ENCODE measurements at regions not wholly inside any gene's neighbourhood (a gene's known extent, or its start where the extent isn't known, plus 50 kb on each side); places are given as distances from the start of the nearest gene placed in this dataset.

DNA sequence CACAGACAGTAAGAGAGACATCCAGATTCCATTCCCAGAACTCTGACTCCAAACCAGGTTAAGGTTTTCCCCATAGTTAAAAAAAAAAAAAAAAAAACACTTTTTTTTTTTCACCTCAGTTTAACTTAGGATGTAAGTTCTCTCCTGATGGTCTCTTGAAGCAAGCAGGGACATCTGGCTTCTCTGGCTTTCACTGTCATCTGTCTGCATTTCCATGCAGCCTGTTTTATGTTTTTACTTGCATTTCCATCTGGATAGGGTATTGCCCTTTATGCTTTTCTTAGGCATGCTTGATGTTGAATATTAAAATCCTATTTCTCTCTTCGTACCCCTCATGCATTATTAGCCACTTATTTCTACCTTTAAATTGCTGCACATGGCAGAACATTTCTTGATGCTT is 135.3 kb upstream of the WWC1 start:
- H3K4me3 ChIP-seq (ENCODE audit: low read length) = no peak overlapping the region
- no peaks in the 10 kb centered on the region for H3K27me3 ChIP-seq (ENCODE audit: control insufficient read depth, insufficient read depth, low read length)
- H3K9me3 ChIP-seq (ENCODE audit: control insufficient read depth, insufficient read depth, low read length) = no peaks in the 10 kb centered on the region
- no peak overlapping the region for H3K27ac ChIP-seq (ENCODE audit: low read length)
- no CpG with 5 or more reads among the region's 1 CpG for WGBS (ENCODE audit: insufficient coverage, insufficient read length)
- no peaks in the 10 kb centered on the region for H3K36me3 ChIP-seq (ENCODE audit: control insufficient read depth, insufficient read depth, low read length)
- H3K4me1 ChIP-seq (ENCODE audit: control insufficient read depth, insufficient read depth, low read length) = peaks cover 2% of the 10 kb centered on the region; the same call in 1 of the 2 replicates
- no peak for DNase-seq (ENCODE audit: low read depth, low spot score)

DNA sequence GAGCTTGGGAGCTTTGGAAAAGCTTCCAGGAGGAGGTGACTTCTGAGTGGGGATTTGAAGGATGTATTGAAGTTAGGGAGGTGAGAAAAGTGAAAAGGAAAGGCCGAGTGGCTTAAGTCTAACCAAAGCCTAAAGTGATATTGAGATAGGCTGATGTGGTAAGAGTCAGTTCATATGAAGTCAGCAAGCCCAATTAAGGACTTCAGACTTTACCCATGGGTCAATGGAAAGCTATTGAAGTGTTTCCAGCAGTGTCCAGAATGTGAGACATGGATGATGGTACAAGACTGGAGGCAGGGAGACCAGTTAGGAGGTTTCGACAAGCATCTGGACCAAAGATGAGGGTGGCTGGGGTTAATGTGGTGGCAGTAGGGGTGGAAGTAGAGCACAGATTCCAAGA is 134.3 kb upstream of the WWC1 start:
- no peaks in the 10 kb centered on the region for H3K27me3 ChIP-seq (ENCODE audit: control insufficient read depth, insufficient read depth, low read length)
- peaks cover 2% of the 10 kb centered on the region; the same call in 1 of the 2 replicates for H3K4me1 ChIP-seq (ENCODE audit: control insufficient read depth, insufficient read depth, low read length)
- DNase-seq (ENCODE audit: low read depth, low spot score) = no peak
- no peak overlapping the region for H3K4me3 ChIP-seq (ENCODE audit: low read length)
- 100% methylated on average over 1 of the region's 2 CpGs for WGBS (ENCODE audit: insufficient coverage, insufficient read length)
- no peaks in the 10 kb centered on the region for H3K36me3 ChIP-seq (ENCODE audit: control insufficient read depth, insufficient read depth, low read length)
- no peaks in the 10 kb centered on the region for H3K9me3 ChIP-seq (ENCODE audit: control insufficient read depth, insufficient read depth, low read length)
- H3K27ac ChIP-seq (ENCODE audit: low read length) = no peak overlapping the region

DNA sequence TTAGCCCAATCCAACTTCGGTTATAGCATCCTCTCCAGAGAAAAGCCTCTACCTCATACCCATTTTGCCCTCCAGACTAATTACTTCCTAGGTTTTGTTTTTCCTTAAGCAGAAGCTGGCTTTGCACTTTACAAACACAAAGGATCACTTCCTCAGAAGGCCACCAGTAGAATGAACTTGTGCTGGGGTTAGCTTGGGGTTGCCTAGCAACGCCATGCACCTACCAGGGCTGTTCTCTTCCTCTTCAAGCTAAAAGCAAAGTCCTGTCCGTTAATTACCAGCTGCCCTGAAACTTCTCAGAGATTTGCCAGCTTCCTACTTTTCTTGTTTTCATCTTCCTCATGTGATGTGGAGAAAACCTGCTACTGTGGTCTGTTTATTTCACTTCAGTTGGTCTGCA is 132.0 kb upstream of the WWC1 start:
- DNase-seq (ENCODE audit: low read depth, low spot score) = peak; percentile 47
- no CpG with 5 or more reads among the region's 3 CpGs for WGBS (ENCODE audit: insufficient coverage, insufficient read length)
- H3K36me3 ChIP-seq (ENCODE audit: control insufficient read depth, insufficient read depth, low read length) = no peaks in the 10 kb centered on the region

DNA sequence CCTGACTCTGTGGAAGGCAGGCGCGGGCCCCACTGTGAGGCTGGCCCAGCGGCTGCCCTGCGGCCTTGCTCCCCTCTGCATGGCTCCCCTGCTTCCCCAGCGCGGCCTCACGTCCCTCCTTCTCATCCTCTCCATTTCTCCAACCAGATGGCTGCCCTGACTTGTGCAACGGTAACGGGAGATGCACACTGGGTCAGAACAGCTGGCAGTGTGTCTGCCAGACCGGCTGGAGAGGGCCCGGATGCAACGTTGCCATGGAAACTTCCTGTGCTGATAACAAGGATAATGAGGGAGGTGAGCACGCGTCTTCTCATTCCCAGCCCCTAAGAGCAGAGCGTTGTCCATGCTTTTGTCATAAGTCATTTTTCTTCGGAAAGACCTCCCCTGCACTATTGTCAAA is 129.0 kb upstream of the WWC1 start:
- DNase-seq (ENCODE audit: low read depth, low spot score) = no peak

More for the DNA sequence above, 132.0 kb upstream of the WWC1 start:
- Histone ChIP-seq H3K27ac (ENCODE audit: low read length) (no peak overlapping the region), H3K4me1 (ENCODE audit: control insufficient read depth, insufficient read depth, low read length) (no peaks in the 10 kb centered on the region), H3K27me3 (ENCODE audit: control insufficient read depth, insufficient read depth, low read length) (no peaks in the 10 kb centered on the region), H3K9me3 (ENCODE audit: control insufficient read depth, insufficient read depth, low read length) (no peaks in the 10 kb centered on the region), H3K4me3 (ENCODE audit: low read length) (no peak overlapping the region)

DNA sequence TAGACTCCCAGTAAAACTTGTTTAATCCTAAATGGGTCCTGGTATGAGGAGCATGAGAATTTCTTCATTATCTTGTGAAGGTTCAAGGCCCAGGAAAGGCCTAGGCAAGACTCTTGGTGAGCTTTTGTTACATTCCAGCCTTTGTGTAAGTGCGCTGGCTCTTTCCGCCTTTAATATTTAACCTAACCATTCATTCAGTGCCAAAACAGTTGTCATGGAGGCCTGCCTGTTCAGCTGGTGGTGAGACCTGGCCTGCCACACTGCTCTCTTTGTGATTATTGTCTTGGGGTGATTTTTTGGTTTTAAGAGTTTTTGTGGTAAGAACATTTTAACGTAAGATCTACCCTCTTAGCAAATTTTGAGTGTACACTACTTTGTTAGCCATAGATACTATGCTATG is 127.5 kb upstream of the WWC1 start:
- no peaks in the 10 kb centered on the region for H3K9me3 ChIP-seq (ENCODE audit: control insufficient read depth, insufficient read depth, low read length)
- H3K27ac ChIP-seq (ENCODE audit: low read length) = no peak overlapping the region
- no peak overlapping the region for H3K4me3 ChIP-seq (ENCODE audit: low read length)
- no peak for DNase-seq (ENCODE audit: low read depth, low spot score)
- no peaks in the 10 kb centered on the region for H3K27me3 ChIP-seq (ENCODE audit: control insufficient read depth, insufficient read depth, low read length)
- no CpG with 5 or more reads among the region's 3 CpGs for WGBS (ENCODE audit: insufficient coverage, insufficient read length)
- no peaks in the 10 kb centered on the region for H3K36me3 ChIP-seq (ENCODE audit: control insufficient read depth, insufficient read depth, low read length)
- 0 out of 2 replicates have a peak, but pooled peaks cover 2% of the 10 kb centered on the region for H3K4me1 ChIP-seq (ENCODE audit: control insufficient read depth, insufficient read depth, low read length)

More for the DNA sequence above, 129.0 kb upstream of the WWC1 start:
- no peak overlapping the region for H3K4me3 ChIP-seq (ENCODE audit: low read length)
- no CpG with 5 or more reads among the region's 16 CpGs for WGBS (ENCODE audit: insufficient coverage, insufficient read length)
- no peak overlapping the region for H3K27ac ChIP-seq (ENCODE audit: low read length)
- H3K36me3 ChIP-seq (ENCODE audit: control insufficient read depth, insufficient read depth, low read length) = no peaks in the 10 kb centered on the region
- H3K27me3 ChIP-seq (ENCODE audit: control insufficient read depth, insufficient read depth, low read length) = no peaks in the 10 kb centered on the region
- H3K9me3 ChIP-seq (ENCODE audit: control insufficient read depth, insufficient read depth, low read length) = no peaks in the 10 kb centered on the region
- 0 out of 2 replicates have a peak, but pooled peaks cover 2% of the 10 kb centered on the region for H3K4me1 ChIP-seq (ENCODE audit: control insufficient read depth, insufficient read depth, low read length)

DNA sequence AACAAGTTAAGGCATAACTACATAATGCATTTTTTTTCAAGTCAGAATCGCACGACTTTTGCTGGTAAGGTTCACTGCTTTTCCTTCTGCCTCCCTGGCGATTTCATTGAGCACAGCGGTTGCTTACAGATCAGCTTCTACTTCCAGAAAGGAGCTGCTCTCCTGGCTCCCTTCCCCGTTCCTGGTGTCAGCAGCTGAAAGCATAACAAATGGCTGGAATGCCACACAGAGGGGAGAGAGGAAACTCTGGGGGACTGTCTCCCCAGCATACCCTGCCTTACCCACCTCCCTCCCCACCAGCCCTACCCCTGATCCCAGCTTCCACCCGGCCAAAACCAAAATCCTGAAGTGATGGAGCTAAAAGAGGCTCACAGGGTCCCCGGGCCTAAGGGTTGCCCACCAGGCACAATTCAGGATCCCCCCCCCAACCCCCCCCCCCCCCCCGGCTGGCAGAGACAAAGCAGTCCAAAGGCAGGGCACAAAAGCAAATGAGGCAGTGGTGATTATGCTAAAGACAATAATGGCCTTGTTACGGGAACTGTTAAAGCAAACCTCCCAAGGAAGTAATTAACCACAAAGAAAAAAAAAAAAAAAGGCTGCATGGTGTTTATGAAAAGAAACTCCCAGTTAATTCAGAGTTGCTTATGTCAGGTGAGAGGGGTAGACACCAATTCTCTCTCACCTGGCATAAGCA is 126.1 kb upstream of the WWC1 start:
- peak; percentile 22 for DNase-seq (ENCODE audit: low read depth, low spot score)
- no peak overlapping the region for H3K4me3 ChIP-seq (ENCODE audit: low read length)
- 0 out of 2 replicates have a peak, but pooled peaks cover 2% of the 10 kb centered on the region for H3K4me1 ChIP-seq (ENCODE audit: control insufficient read depth, insufficient read depth, low read length)
- H3K36me3 ChIP-seq (ENCODE audit: control insufficient read depth, insufficient read depth, low read length) = no peaks in the 10 kb centered on the region
- WGBS (ENCODE audit: insufficient coverage, insufficient read length) = no CpG with 5 or more reads among the region's 9 CpGs
- H3K9me3 ChIP-seq (ENCODE audit: control insufficient read depth, insufficient read depth, low read length) = no peaks in the 10 kb centered on the region
- no peaks in the 10 kb centered on the region for H3K27me3 ChIP-seq (ENCODE audit: control insufficient read depth, insufficient read depth, low read length)
- no peak overlapping the region for H3K27ac ChIP-seq (ENCODE audit: low read length)

DNA sequence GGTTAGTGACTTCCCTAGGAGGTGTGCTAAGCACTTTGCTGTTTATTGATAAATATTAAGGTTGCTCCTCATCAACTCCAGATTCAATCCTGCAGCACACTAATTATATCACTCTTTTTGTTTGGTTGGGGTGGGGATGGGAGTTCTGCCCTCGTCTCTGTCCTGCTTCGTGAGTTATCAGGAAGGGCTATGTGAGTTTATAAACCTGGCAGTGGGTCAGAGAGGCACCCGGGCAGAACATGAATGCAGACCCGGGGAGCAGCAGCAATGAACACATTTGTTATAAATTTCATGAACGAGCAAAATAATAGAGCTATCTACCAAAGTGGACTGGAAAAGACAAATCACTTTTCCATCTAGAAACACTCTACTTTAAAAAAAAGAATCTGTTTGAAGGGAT is 125.5 kb upstream of the WWC1 start:
- no peaks in the 10 kb centered on the region for H3K36me3 ChIP-seq (ENCODE audit: control insufficient read depth, insufficient read depth, low read length)
- no peaks in the 10 kb centered on the region for H3K27me3 ChIP-seq (ENCODE audit: control insufficient read depth, insufficient read depth, low read length)
- H3K4me3 ChIP-seq (ENCODE audit: low read length) = no peak overlapping the region
- H3K4me1 ChIP-seq (ENCODE audit: control insufficient read depth, insufficient read depth, low read length) = 0 out of 2 replicates have a peak, but pooled peaks cover 2% of the 10 kb centered on the region
- H3K27ac ChIP-seq (ENCODE audit: low read length) = no peak overlapping the region
- no peaks in the 10 kb centered on the region for H3K9me3 ChIP-seq (ENCODE audit: control insufficient read depth, insufficient read depth, low read length)
- DNase-seq (ENCODE audit: low read depth, low spot score) = no peak
- WGBS (ENCODE audit: insufficient coverage, insufficient read length) = no CpG with 5 or more reads among the region's 5 CpGs

DNA sequence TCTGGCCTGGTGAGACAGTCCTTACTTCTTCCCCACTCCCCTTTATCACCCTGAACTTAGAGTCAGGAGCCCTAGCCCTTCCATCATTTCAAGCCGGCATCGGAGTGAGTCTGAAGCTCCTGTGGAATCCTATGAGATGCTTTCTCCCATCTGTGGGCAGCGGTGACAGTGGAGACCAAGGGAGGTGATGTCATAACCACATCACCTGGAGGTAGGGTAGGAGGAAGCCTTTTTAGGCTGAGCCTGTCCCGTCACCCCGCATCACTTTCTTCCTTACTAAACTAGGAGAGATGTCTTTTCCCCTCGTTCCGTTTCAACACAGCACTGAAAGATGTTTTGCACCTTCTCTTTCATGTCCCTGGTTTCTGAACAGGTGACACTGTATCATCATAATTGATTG is 124.1 kb upstream of the WWC1 start:
- no peaks in the 10 kb centered on the region; the same call in 1 of the 2 replicates for H3K27me3 ChIP-seq (ENCODE audit: control insufficient read depth, insufficient read depth, low read length)
- no CpG with 5 or more reads among the region's 7 CpGs for WGBS (ENCODE audit: insufficient coverage, insufficient read length)

DNA sequence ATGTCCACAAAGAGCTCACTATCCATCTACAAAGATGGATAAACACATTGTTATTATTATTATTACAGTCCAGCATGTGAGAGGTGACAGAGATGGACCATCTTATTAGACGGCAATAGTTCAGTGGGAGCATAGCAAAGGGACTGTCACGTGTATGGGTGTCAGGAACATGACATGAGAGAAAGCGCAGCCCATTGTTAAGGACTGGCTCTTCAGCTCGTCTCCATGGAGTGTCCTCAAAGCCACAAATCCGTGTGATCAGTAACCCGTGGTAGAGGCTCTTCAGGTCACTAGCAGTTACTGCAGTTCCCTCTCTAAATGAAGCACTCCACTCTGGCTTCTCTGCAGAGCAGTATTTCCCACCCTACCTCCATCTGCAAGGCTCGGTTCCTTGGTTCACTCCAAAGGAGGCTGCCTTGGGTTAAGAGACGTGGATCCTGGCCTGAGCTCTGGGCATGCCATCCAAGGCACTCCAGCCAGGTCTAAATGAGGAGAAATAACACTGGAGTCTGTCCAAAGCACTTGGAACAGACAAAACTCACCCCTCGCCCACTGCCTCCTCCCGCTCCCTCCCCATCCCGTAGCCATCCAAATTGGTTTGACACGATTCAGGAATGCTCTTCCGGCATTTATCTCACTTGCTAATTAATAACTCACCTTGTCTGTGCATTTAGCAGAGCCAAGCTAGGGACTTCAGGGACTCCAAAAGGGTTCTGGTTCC is 122.3 kb upstream of the WWC1 start:
- Histone ChIP-seq H3K4me1 (ENCODE audit: control insufficient read depth, insufficient read depth, low read length) (0 out of 2 replicates have a peak, but pooled peaks cover 2% of the 10 kb centered on the region), H3K36me3 (ENCODE audit: control insufficient read depth, insufficient read depth, low read length) (no peaks in the 10 kb centered on the region), H3K27me3 (ENCODE audit: control insufficient read depth, insufficient read depth, low read length) (no peaks in the 10 kb centered on the region; the same call in 1 of the 2 replicates), H3K9me3 (ENCODE audit: control insufficient read depth, insufficient read depth, low read length) (no peaks in the 10 kb centered on the region), H3K4me3 (ENCODE audit: low read length) (no peak overlapping the region), H3K27ac (ENCODE audit: low read length) (no peak overlapping the region)
- no CpG with 5 or more reads among the region's 13 CpGs for WGBS (ENCODE audit: insufficient coverage, insufficient read length)
- no peak for DNase-seq (ENCODE audit: low read depth, low spot score)

More for the DNA sequence above, 124.1 kb upstream of the WWC1 start:
- 0 out of 2 replicates have a peak, but pooled peaks cover 2% of the 10 kb centered on the region for H3K4me1 ChIP-seq (ENCODE audit: control insufficient read depth, insufficient read depth, low read length)
- DNase-seq (ENCODE audit: low read depth, low spot score) = no peak
- H3K4me3 ChIP-seq (ENCODE audit: low read length) = no peak overlapping the region
- H3K9me3 ChIP-seq (ENCODE audit: control insufficient read depth, insufficient read depth, low read length) = no peaks in the 10 kb centered on the region
- H3K36me3 ChIP-seq (ENCODE audit: control insufficient read depth, insufficient read depth, low read length) = no peaks in the 10 kb centered on the region
- no peak overlapping the region for H3K27ac ChIP-seq (ENCODE audit: low read length)

DNA sequence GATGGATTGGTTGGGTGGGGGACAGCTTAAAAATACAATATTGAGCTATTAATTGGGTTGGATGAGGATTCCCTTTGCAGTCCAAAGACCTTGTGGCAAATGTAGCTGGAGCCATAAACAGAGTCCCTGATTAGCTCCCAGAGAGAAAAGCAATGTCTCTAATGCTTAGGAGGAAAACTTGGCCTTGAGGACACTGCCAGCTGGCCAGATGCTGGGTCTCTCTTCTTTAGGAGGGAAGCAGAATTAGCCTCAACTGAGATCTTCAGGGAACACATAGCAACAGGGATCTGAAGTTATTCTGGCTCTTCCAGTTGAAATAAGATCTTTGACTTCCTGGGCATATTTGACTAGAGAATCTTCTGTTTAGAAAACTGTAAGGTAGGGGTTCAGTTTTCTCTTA is 121.7 kb upstream of the WWC1 start:
- no peak overlapping the region for H3K4me3 ChIP-seq (ENCODE audit: low read length)
- no peaks in the 10 kb centered on the region for H3K9me3 ChIP-seq (ENCODE audit: control insufficient read depth, insufficient read depth, low read length)
- H3K27ac ChIP-seq (ENCODE audit: low read length) = no peak overlapping the region
- H3K27me3 ChIP-seq (ENCODE audit: control insufficient read depth, insufficient read depth, low read length) = no peaks in the 10 kb centered on the region; the same call in 1 of the 2 replicates
- no peak for DNase-seq (ENCODE audit: low read depth, low spot score)
- no peaks in the 10 kb centered on the region for H3K4me1 ChIP-seq (ENCODE audit: control insufficient read depth, insufficient read depth, low read length)
- no peaks in the 10 kb centered on the region for H3K36me3 ChIP-seq (ENCODE audit: control insufficient read depth, insufficient read depth, low read length)
